Hepatocyte (in vitro differentiated cells): ENCODE measurements at regions not wholly inside any gene's neighbourhood (a gene's known extent, or its start where the extent isn't known, plus 50 kb on each side); places are given as distances from the start of the nearest gene placed in this dataset.

Experiments
- CTCF ChIP-seq: fragments of 200-600 bp; sonication (generic); IDR thresholded peaks from 2 replicates; pipeline ENCODE4 v1.5.1; 2016; ENCODE audit warnings: antibody characterized with exemption, mild to moderate bottlenecking; ENCODE audit not compliant: poor library complexity
- EZH2 ChIP-seq: fragments of 200-600 bp; sonication (generic); IDR thresholded peaks from 2 replicates; pipeline ENCODE4 v1.6.1; 2016; ENCODE audit warnings: antibody characterized with exemption, mild to moderate bottlenecking, borderline replicate concordance
- EZH2phosphoT487 ChIP-seq: fragments of 200-600 bp; sonication (generic); IDR thresholded peaks from one replicate; pipeline ENCODE4 v1.6.1; 2018; ENCODE audit warnings: antibody characterized with exemption, mild to moderate bottlenecking, low read depth, moderate library complexity; ENCODE audit not compliant: unreplicated experiment, severe bottlenecking

DNA sequence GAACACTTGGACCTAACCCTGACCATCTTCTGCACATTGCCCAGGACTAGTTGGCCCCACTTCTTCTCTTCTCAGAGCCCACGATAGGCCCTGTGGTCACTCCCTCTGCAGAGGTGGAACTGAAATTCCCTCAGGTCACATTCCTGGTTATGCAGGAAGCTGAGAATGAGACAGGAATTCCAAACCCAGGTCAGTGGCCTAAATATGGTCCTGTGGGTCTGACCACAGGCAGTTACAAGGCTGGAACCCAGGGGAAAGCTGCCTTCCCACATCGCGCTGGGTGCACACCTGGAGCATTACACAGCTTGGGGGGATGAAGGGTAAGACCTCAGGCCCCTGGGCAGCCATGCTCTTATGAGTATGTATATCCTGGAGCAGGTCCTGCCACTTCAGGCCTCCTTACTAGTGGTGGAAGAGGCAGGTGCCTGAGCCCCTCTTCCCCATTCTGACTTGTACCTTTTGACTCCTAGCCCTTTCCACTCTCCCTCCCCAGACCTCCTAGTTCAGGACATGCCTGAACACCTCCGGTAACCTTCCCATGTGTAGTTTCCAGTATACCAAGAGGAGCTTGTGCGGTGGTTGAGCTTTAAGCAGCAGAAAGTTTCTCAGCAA is 173.5 kb downstream of the ASMT start:
- TF ChIP-seq CTCF: no peak
- TF ChIP-seq EZH2phosphoT487: no peak
- no peak for TF ChIP-seq EZH2
